Mesendoderm (in vitro differentiated cells): ENCODE measurements at regions not wholly inside any gene's neighbourhood (a gene's known extent, or its start where the extent isn't known, plus 50 kb on each side); places are given as distances from the start of the nearest gene placed in this dataset.

Source experiments
- DNase-seq: peaks from one replicate; pipeline ENCODE4 v3.0.0; 2013
- H2AK5ac ChIP-seq: 2 replicates; pipeline ENCODE4 v1.6.1; 2013; ENCODE audit warnings: low read length, inconsistent platforms
- H2BK120ac ChIP-seq: 2 replicates; pipeline ENCODE4 v1.6.1; 2013; ENCODE audit warnings: low read depth, mild to moderate bottlenecking, low read length, moderate library complexity, mixed read lengths
- H2BK15ac ChIP-seq: replicated peaks from 2 replicates; pipeline ENCODE4 v1.6.1; 2013; ENCODE audit warnings: low read depth, mild to moderate bottlenecking, moderate library complexity
- H2BK5ac ChIP-seq: 2 replicates; pipeline ENCODE4 v1.6.1; 2013; ENCODE audit warnings: low read length, inconsistent platforms
- H3K18ac ChIP-seq: 2 replicates; pipeline ENCODE4 v1.6.1; 2013; ENCODE audit warnings: mild to moderate bottlenecking, low read length, mixed read lengths
- H3K23ac ChIP-seq: one replicate; pipeline ENCODE4 v1.6.1; 2013; ENCODE audit warnings: low read length
- H3K27ac ChIP-seq: 2 replicates; pipeline ENCODE4 v1.5.1; 2013; ENCODE audit warnings: low read depth, mild to moderate bottlenecking, inconsistent platforms, low read length, moderate library complexity
- H3K27me3 ChIP-seq: 2 replicates; pipeline ENCODE4 v1.6.1; 2013; ENCODE audit warnings: low read length, control low read depth, mild to moderate bottlenecking, inconsistent platforms; ENCODE audit not compliant: insufficient read depth, poor library complexity
- H3K36me3 ChIP-seq: 2 replicates; pipeline ENCODE4 v1.6.1; 2013; ENCODE audit warnings: low read length, inconsistent platforms; ENCODE audit not compliant: control insufficient read depth, insufficient read depth
- H3K4ac ChIP-seq: one replicate; pipeline ENCODE4 v1.6.1; 2013; ENCODE audit warnings: low read depth, mild to moderate bottlenecking, low read length, moderate library complexity
- H3K4me1 ChIP-seq: 2 replicates; pipeline ENCODE4 v1.6.1; 2013; ENCODE audit warnings: low read depth, low read length, inconsistent platforms; ENCODE audit not compliant: control insufficient read depth
- H3K4me2 ChIP-seq: 2 replicates; pipeline ENCODE4 v1.6.1; 2013; ENCODE audit warnings: low read length
- H3K4me3 ChIP-seq: 2 replicates; pipeline ENCODE4 v1.5.1; 2013; ENCODE audit warnings: mild to moderate bottlenecking, low read length
- H3K56ac ChIP-seq: one replicate; pipeline ENCODE4 v1.6.1; 2013; ENCODE audit warnings: low read length
- H3K79me1 ChIP-seq: 2 replicates; pipeline ENCODE4 v1.6.1; 2013; ENCODE audit warnings: low read length, inconsistent platforms
- H3K79me2 ChIP-seq: 2 replicates; pipeline ENCODE4 v1.6.1; 2013; ENCODE audit warnings: mild to moderate bottlenecking, low read length; ENCODE audit not compliant: control insufficient read depth, insufficient read depth
- H3K9ac ChIP-seq: 2 replicates; pipeline ENCODE4 v1.6.1; 2013; ENCODE audit warnings: low read length, inconsistent platforms
- H4K5ac ChIP-seq: one replicate; pipeline ENCODE4 v1.6.1; 2013; ENCODE audit warnings: low read length
- H4K8ac ChIP-seq: one replicate; pipeline ENCODE4 v1.6.1; 2013; ENCODE audit warnings: low read depth, mild to moderate bottlenecking, control low read depth, low read length, moderate library complexity
- WGBS: extraction: QIAGEN DNeasy Blood & Tissue Kit; methylation state at CpG from one replicate; pipeline ENCODE4 v1.1.7; 2013; ENCODE audit warnings: low lambda C conversion rate, missing lambda C conversion rate; ENCODE audit not compliant: insufficient coverage; ENCODE audit errors: extremely low coverage; 5-methylcytosine and 5-hydroxymethylcytosine counted together

DNA sequence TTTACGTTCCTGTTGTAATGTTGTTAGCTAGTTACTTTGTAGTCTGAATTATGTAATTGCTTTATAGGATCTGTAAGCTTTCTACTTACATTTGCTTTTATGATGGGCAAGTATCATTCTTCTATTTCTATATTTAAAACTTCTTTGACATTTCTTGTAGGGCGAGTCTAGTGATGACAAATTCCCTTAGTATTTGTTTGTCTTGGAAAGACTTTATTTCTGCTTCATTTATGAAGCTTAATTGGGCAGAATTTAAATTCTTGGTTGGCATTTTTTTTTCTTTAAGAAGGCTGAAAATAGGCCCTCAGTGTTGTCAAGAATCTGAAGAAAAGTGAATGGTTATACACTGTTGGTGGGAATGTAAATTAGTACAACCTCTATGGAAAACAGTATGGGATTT, 506.3 kb downstream of the TENT5A start:
- no peaks in the 10 kb centered on the region for H3K79me1 ChIP-seq
- no peak overlapping the region for H2BK15ac ChIP-seq
- no peaks in the 10 kb centered on the region for H3K79me2 ChIP-seq
- H2AK5ac ChIP-seq, result no peak overlapping the region
- no peak overlapping the region for H2BK5ac ChIP-seq
- H3K4me2 ChIP-seq, result no peak overlapping the region
- H3K23ac ChIP-seq, result no peak overlapping the region
- no peak overlapping the region for H3K27ac ChIP-seq
- no peak overlapping the region for H3K56ac ChIP-seq
- WGBS, result no CpG with 5 or more reads among the region's 2 CpGs
- no peak overlapping the region for H3K18ac ChIP-seq
- no peak overlapping the region for H4K8ac ChIP-seq
- no peak for DNase-seq
- no peaks in the 10 kb centered on the region for H3K36me3 ChIP-seq
- no peak overlapping the region for H3K4me3 ChIP-seq
- no peak overlapping the region for H3K9ac ChIP-seq
- no peak overlapping the region for H4K5ac ChIP-seq
- no peaks in the 10 kb centered on the region for H3K27me3 ChIP-seq
- no peak overlapping the region for H2BK120ac ChIP-seq
- H3K4me1 ChIP-seq, result no peaks in the 10 kb centered on the region
- H3K4ac ChIP-seq, result no peak overlapping the region

GRCh38 chr6:81242624-81243023, 509.9 kb downstream of the TENT5A start:
- Histone ChIP-seq H2BK120ac (no peak overlapping the region), H3K27ac (no peak overlapping the region), H3K18ac (no peak overlapping the region), H3K79me2 (no peaks in the 10 kb centered on the region), H3K4me1 (no peaks in the 10 kb centered on the region), H3K4me3 (no peak overlapping the region), H3K79me1 (no peaks in the 10 kb centered on the region), H3K56ac (no peak overlapping the region), H3K27me3 (no peaks in the 10 kb centered on the region), H2BK15ac (no peak overlapping the region), H2BK5ac (no peak overlapping the region), H3K36me3 (no peaks in the 10 kb centered on the region), H4K5ac (no peak overlapping the region), H4K8ac (no peak overlapping the region), H3K9ac (no peak overlapping the region), H3K4ac (no peak overlapping the region), H2AK5ac (no peak overlapping the region), H3K23ac (no peak overlapping the region), H3K4me2 (no peak overlapping the region)
- no CpG with 5 or more reads among the region's 1 CpG for WGBS
- DNase-seq, result no peak

DNA sequence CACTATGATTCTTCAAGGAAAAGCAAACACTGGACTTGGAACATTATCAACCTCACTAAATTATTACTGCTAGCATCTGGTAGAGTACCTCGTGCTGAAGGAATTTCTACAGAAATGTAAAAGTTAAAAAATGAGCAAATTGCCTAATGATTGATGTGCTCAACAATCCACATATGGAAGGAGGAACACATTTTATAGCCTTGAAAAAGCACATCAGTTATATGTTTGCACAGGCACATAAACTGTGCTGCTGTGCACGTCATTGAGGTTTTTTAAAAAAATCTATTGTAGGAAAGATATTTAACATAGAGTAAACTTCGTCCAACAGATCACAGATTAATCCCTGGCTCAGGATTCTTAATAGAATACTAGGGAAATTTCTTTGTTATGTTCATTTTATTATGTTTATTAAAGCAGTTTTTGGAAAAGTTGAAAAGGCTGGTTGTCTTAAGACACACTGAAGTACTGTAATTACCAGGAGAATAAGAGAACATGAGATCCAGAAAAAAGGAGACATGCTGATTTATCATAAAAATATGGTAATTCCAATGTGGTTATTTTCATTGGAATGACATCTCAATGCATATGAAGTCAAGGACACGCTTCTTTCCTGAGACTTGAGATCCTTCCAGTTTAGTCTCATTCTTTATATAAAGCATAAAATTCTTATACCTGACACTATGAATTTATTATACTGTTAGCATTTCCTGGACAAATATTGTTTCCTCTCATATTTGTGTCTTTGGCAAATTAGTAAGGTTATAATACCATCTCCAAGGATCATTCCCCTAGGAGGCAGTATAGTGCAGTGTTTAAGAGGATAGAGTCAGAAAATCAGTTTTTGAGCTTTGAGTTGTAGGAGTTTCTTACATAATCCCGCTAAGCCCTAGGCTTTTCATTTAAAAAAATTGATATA, 511.1 kb downstream of the TENT5A start:
- Histone ChIP-seq H4K5ac (no peak overlapping the region), H3K9ac (no peak overlapping the region), H3K23ac (no peak overlapping the region), H2BK5ac (no peak overlapping the region), H2BK120ac (no peak overlapping the region), H3K18ac (no peak overlapping the region), H3K4me2 (no peak overlapping the region), H2BK15ac (no peak overlapping the region), H3K56ac (no peak overlapping the region), H2AK5ac (no peak overlapping the region), H3K27ac (no peak overlapping the region), H3K79me2 (no peaks in the 10 kb centered on the region), H3K4me3 (no peak overlapping the region), H3K27me3 (no peaks in the 10 kb centered on the region), H3K79me1 (no peaks in the 10 kb centered on the region), H3K4me1 (no peaks in the 10 kb centered on the region), H3K36me3 (no peaks in the 10 kb centered on the region), H3K4ac (no peak overlapping the region), H4K8ac (no peak overlapping the region)
- DNase-seq, result peak; percentile 33
- no CpG with 5 or more reads among the region's 5 CpGs for WGBS

GRCh38 chr6:81238390-81238789, 514.1 kb downstream of the TENT5A start:
- Histone ChIP-seq H2BK15ac (no peak overlapping the region), H2BK5ac (no peak overlapping the region), H3K36me3 (no peaks in the 10 kb centered on the region), H3K27me3 (no peaks in the 10 kb centered on the region), H3K23ac (no peak overlapping the region), H2AK5ac (no peak overlapping the region), H3K27ac (no peak overlapping the region), H2BK120ac (no peak overlapping the region), H3K9ac (no peak overlapping the region), H4K8ac (no peak overlapping the region), H3K79me2 (no peaks in the 10 kb centered on the region), H3K18ac (no peak overlapping the region), H3K4me1 (no peaks in the 10 kb centered on the region), H3K4ac (no peak overlapping the region), H3K56ac (no peak overlapping the region), H4K5ac (no peak overlapping the region), H3K79me1 (no peaks in the 10 kb centered on the region), H3K4me2 (no peak overlapping the region), H3K4me3 (no peak overlapping the region)
- DNase-seq, result no peak

GRCh38 chr6:81237226-81237625, 515.3 kb downstream of the TENT5A start:
- H3K79me1 ChIP-seq, result no peaks in the 10 kb centered on the region
- H3K4ac ChIP-seq, result no peak overlapping the region
- no peak overlapping the region for H2BK120ac ChIP-seq
- H3K56ac ChIP-seq, result no peak overlapping the region
- no peak overlapping the region for H3K4me2 ChIP-seq
- no peaks in the 10 kb centered on the region for H3K36me3 ChIP-seq
- H3K23ac ChIP-seq, result no peak overlapping the region
- no peak overlapping the region for H2AK5ac ChIP-seq
- H3K9ac ChIP-seq, result no peak overlapping the region
- no peak overlapping the region for H2BK5ac ChIP-seq
- no peak overlapping the region for H2BK15ac ChIP-seq
- H3K18ac ChIP-seq, result no peak overlapping the region
- H3K27me3 ChIP-seq, result no peaks in the 10 kb centered on the region
- H3K4me3 ChIP-seq, result no peak overlapping the region
- no peak for DNase-seq
- H4K8ac ChIP-seq, result no peak overlapping the region
- H3K4me1 ChIP-seq, result no peaks in the 10 kb centered on the region
- H3K27ac ChIP-seq, result no peak overlapping the region
- no peaks in the 10 kb centered on the region for H3K79me2 ChIP-seq
- no peak overlapping the region for H4K5ac ChIP-seq
- 100% methylated on average over 1 of the region's 2 CpGs for WGBS

- H3K27ac ChIP-seq, result no peak overlapping the region
- H3K56ac ChIP-seq, result no peak overlapping the region
- H3K4me3 ChIP-seq, result no peak overlapping the region
- no peak overlapping the region for H2BK120ac ChIP-seq
- no peaks in the 10 kb centered on the region for H3K79me1 ChIP-seq
- no peak overlapping the region for H2BK15ac ChIP-seq
- H3K23ac ChIP-seq, result no peak overlapping the region
- H3K9ac ChIP-seq, result no peak overlapping the region
- no peak overlapping the region for H3K18ac ChIP-seq
- no peaks in the 10 kb centered on the region for H3K79me2 ChIP-seq
- H4K8ac ChIP-seq, result no peak overlapping the region
- H4K5ac ChIP-seq, result no peak overlapping the region
- no peaks in the 10 kb centered on the region for H3K4me1 ChIP-seq
- no peak overlapping the region for H3K4ac ChIP-seq
- H2AK5ac ChIP-seq, result no peak overlapping the region
- no peak overlapping the region for H2BK5ac ChIP-seq
- H3K36me3 ChIP-seq, result no peaks in the 10 kb centered on the region
- WGBS, result no CpG with 5 or more reads among the region's 2 CpGs
- H3K27me3 ChIP-seq, result no peaks in the 10 kb centered on the region
- no peak overlapping the region for H3K4me2 ChIP-seq
- DNase-seq, result no peak
Observed at GRCh38 chr6:81235512-81235911, 517.0 kb downstream of the TENT5A start.
